ENCODE measurements at regions not wholly inside any gene's neighbourhood (a gene's known extent, or its start where the extent isn't known, plus 50 kb on each side); places are given as distances from the start of the nearest gene placed in this dataset.

DNA sequence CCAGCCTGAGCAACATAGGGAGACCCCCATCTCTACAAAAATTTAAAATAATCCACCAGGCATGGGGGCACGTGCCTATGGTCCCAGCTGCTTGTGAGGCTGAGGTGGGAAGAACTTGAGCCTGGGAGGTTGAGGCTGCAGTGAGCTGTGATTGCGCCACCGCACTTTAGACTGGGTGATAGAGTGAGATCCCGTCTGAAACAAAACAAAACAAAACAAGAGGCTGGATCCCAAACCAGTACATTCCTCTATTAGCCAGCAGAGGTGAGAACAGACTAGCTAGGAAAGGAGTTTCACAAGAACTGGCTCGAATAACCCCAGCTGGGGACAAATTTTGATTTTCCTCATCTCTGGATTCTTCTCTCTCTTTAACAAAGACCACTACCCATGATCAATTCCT lies 366.7 kb upstream of the ZFHX3 start:
- DNase-seq (ENCODE audit: low read depth in 6 of 9, low spot score in 9 of 9): no peak
- H3K27ac ChIP-seq (ENCODE audit: low read depth in 1 of 2, low read length in 1 of 2): no peak overlapping the region
- no peaks in the 10 kb centered on the region for H3K36me3 ChIP-seq (ENCODE audit: control insufficient read depth in 2 of 2, insufficient read depth in 2 of 2, low read length in 1 of 2)
- H3K27me3 ChIP-seq (ENCODE audit: control insufficient read depth in 2 of 2, insufficient read depth in 1 of 2, low read length in 1 of 2): no peaks in the 10 kb centered on the region
- WGBS: 85% methylated on average over 5 of the region's 5 CpGs
- H3K4me1 ChIP-seq (ENCODE audit: control insufficient read depth in 2 of 2, insufficient read depth in 2 of 2, low read length in 2 of 2): no peaks in the 10 kb centered on the region
- no peak overlapping the region for H3K4me3 ChIP-seq (ENCODE audit: low read length in 2 of 2)
- no peaks in the 10 kb centered on the region for H3K9me3 ChIP-seq (ENCODE audit: control insufficient read depth in 2 of 2, insufficient read depth in 1 of 2, low read length in 1 of 2)

DNA sequence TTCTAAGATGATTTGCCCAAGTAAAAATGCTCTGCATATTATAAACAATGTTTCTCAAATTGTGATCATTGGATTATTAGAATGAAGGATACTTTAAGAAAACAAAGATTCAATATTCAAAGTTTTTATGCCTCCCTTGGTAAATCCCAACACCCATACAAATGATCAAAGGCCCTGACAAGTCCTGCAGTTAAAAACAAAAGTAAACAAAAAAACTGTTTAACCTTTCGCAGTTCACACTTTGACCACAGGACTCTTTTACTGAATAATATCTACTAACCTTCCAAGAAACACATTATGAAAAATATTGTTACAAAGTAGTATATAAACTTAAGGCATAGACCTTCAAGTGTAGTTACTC lies 365.9 kb upstream of the ZFHX3 start:
- Histone ChIP-seq H3K36me3 (ENCODE audit: control insufficient read depth in 2 of 2, insufficient read depth in 2 of 2, low read length in 1 of 2) (no peaks in the 10 kb centered on the region), H3K4me1 (ENCODE audit: control insufficient read depth in 2 of 2, insufficient read depth in 2 of 2, low read length in 2 of 2) (no peaks in the 10 kb centered on the region), H3K27me3 (ENCODE audit: control insufficient read depth in 2 of 2, insufficient read depth in 1 of 2, low read length in 1 of 2) (no peaks in the 10 kb centered on the region), H3K27ac (ENCODE audit: low read depth in 1 of 2, low read length in 1 of 2) (no peak overlapping the region), H3K9me3 (ENCODE audit: control insufficient read depth in 2 of 2, insufficient read depth in 1 of 2, low read length in 1 of 2) (no peaks in the 10 kb centered on the region), H3K4me3 (ENCODE audit: low read length in 2 of 2) (no peak overlapping the region)
- no peak for DNase-seq (ENCODE audit: low read depth in 6 of 9, low spot score in 9 of 9)
- 97% methylated on average over 1 of the region's 1 CpG for WGBS

- Histone ChIP-seq H3K9me3 (ENCODE audit: control insufficient read depth in 2 of 2, insufficient read depth in 1 of 2, low read length in 1 of 2) (no peaks in the 10 kb centered on the region), H3K4me1 (ENCODE audit: control insufficient read depth in 2 of 2, insufficient read depth in 2 of 2, low read length in 2 of 2) (no peaks in the 10 kb centered on the region), H3K36me3 (ENCODE audit: control insufficient read depth in 2 of 2, insufficient read depth in 2 of 2, low read length in 1 of 2) (no peaks in the 10 kb centered on the region), H3K27ac (ENCODE audit: low read depth in 1 of 2, low read length in 1 of 2) (no peak overlapping the region), H3K27me3 (ENCODE audit: control insufficient read depth in 2 of 2, insufficient read depth in 1 of 2, low read length in 1 of 2) (no peaks in the 10 kb centered on the region), H3K4me3 (ENCODE audit: low read length in 2 of 2) (no peak overlapping the region)
- WGBS: 90% methylated on average over 6 of the region's 6 CpGs
- no peak for DNase-seq (ENCODE audit: low read depth in 6 of 9, low spot score in 9 of 9)
Observed at GRCh38 chr16:73413091-73413829, 365.3 kb upstream of the ZFHX3 start.

GRCh38 chr16:73412416-73412815 lies 364.5 kb upstream of the ZFHX3 start:
- Histone ChIP-seq H3K4me3 (ENCODE audit: low read length in 2 of 2) (no peak overlapping the region), H3K27me3 (ENCODE audit: control insufficient read depth in 2 of 2, insufficient read depth in 1 of 2, low read length in 1 of 2) (no peaks in the 10 kb centered on the region), H3K4me1 (ENCODE audit: control insufficient read depth in 2 of 2, insufficient read depth in 2 of 2, low read length in 2 of 2) (no peaks in the 10 kb centered on the region), H3K36me3 (ENCODE audit: control insufficient read depth in 2 of 2, insufficient read depth in 2 of 2, low read length in 1 of 2) (no peaks in the 10 kb centered on the region), H3K27ac (ENCODE audit: low read depth in 1 of 2, low read length in 1 of 2) (no peak overlapping the region), H3K9me3 (ENCODE audit: control insufficient read depth in 2 of 2, insufficient read depth in 1 of 2, low read length in 1 of 2) (no peaks in the 10 kb centered on the region)
- no peak for DNase-seq (ENCODE audit: low read depth in 6 of 9, low spot score in 9 of 9)
- WGBS: 91% methylated on average over 7 of the region's 7 CpGs

DNA sequence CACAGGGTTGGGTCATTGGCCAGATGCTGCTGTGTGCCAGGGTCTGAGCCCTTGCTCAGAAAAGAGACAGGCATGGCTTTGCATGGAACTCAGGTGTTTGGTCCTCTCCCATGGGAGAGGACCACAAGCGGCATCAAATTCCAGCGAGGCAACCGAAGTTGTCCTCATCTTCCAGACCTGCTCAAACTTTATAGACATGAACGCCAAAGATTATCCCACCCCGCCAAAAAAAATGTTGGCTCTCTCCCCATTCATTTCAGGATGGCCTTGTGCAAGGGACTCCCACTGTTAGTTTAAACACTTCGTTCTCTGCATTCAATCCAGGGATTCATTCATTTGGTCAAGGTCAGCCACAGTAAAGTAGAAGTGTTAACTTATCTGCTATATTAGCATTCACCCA lies 360.8 kb upstream of the ZFHX3 start:
- H3K27ac ChIP-seq (ENCODE audit: low read depth in 1 of 2, low read length in 1 of 2): no peak overlapping the region
- no peaks in the 10 kb centered on the region for H3K27me3 ChIP-seq (ENCODE audit: control insufficient read depth in 2 of 2, insufficient read depth in 1 of 2, low read length in 1 of 2)
- H3K36me3 ChIP-seq (ENCODE audit: control insufficient read depth in 2 of 2, insufficient read depth in 2 of 2, low read length in 1 of 2): no peaks in the 10 kb centered on the region
- no peak for DNase-seq (ENCODE audit: low read depth in 6 of 9, low spot score in 9 of 9)
- H3K4me3 ChIP-seq (ENCODE audit: low read length in 2 of 2): no peak overlapping the region
- no peaks in the 10 kb centered on the region for H3K4me1 ChIP-seq (ENCODE audit: control insufficient read depth in 2 of 2, insufficient read depth in 2 of 2, low read length in 2 of 2)
- 97% methylated on average over 6 of the region's 6 CpGs for WGBS
- no peaks in the 10 kb centered on the region for H3K9me3 ChIP-seq (ENCODE audit: control insufficient read depth in 2 of 2, insufficient read depth in 1 of 2, low read length in 1 of 2)

GRCh38 chr16:73408311-73408710 lies 360.4 kb upstream of the ZFHX3 start:
- Histone ChIP-seq H3K27me3 (ENCODE audit: control insufficient read depth in 2 of 2, insufficient read depth in 1 of 2, low read length in 1 of 2) (no peaks in the 10 kb centered on the region), H3K9me3 (ENCODE audit: control insufficient read depth in 2 of 2, insufficient read depth in 1 of 2, low read length in 1 of 2) (no peaks in the 10 kb centered on the region), H3K4me1 (ENCODE audit: control insufficient read depth in 2 of 2, insufficient read depth in 2 of 2, low read length in 2 of 2) (no peaks in the 10 kb centered on the region), H3K36me3 (ENCODE audit: control insufficient read depth in 2 of 2, insufficient read depth in 2 of 2, low read length in 1 of 2) (no peaks in the 10 kb centered on the region), H3K4me3 (ENCODE audit: low read length in 2 of 2) (no peak overlapping the region), H3K27ac (ENCODE audit: low read depth in 1 of 2, low read length in 1 of 2) (no peak overlapping the region)
- 82% methylated on average over 7 of the region's 7 CpGs for WGBS
- no peak for DNase-seq (ENCODE audit: low read depth in 6 of 9, low spot score in 9 of 9)

GRCh38 chr16:73405851-73406250 lies 357.9 kb upstream of the ZFHX3 start:
- Histone ChIP-seq H3K27me3 (ENCODE audit: control insufficient read depth in 2 of 2, insufficient read depth in 1 of 2, low read length in 1 of 2) (no peaks in the 10 kb centered on the region), H3K36me3 (ENCODE audit: control insufficient read depth in 2 of 2, insufficient read depth in 2 of 2, low read length in 1 of 2) (no peaks in the 10 kb centered on the region), H3K27ac (ENCODE audit: low read depth in 1 of 2, low read length in 1 of 2) (no peak overlapping the region), H3K4me3 (ENCODE audit: low read length in 2 of 2) (no peak overlapping the region), H3K9me3 (ENCODE audit: control insufficient read depth in 2 of 2, insufficient read depth in 1 of 2, low read length in 1 of 2) (no peaks in the 10 kb centered on the region), H3K4me1 (ENCODE audit: control insufficient read depth in 2 of 2, insufficient read depth in 2 of 2, low read length in 2 of 2) (no peaks in the 10 kb centered on the region)
- WGBS: 95% methylated on average over 11 of the region's 11 CpGs
- no peak for DNase-seq (ENCODE audit: low read depth in 6 of 9, low spot score in 9 of 9)

DNA sequence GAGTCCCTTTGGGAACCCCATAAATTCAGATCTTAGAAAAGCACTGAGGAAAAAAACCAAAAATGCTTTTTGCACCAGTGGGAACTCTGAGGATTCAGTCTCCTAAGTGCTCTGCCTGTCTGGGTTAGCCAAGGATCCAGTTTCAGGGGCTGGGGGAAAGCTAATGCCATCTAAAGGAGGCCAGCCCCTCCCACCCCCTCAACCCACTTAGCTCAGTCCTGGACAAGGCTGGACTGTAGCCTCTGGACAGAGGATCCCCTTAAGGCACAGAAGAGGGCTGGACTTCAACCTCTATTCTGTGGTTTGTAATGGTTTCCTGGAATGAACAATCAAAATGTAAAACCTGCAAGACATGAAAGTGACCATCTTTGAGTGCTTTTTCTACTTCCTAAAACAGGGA lies 356.1 kb upstream of the ZFHX3 start:
- H3K27ac ChIP-seq (ENCODE audit: low read depth in 1 of 2, low read length in 1 of 2): no peak overlapping the region
- no peaks in the 10 kb centered on the region for H3K36me3 ChIP-seq (ENCODE audit: control insufficient read depth in 2 of 2, insufficient read depth in 2 of 2, low read length in 1 of 2)
- H3K4me3 ChIP-seq (ENCODE audit: low read length in 2 of 2): no peak overlapping the region
- H3K4me1 ChIP-seq (ENCODE audit: control insufficient read depth in 2 of 2, insufficient read depth in 2 of 2, low read length in 2 of 2): no peaks in the 10 kb centered on the region
- no peaks in the 10 kb centered on the region for H3K27me3 ChIP-seq (ENCODE audit: control insufficient read depth in 2 of 2, insufficient read depth in 1 of 2, low read length in 1 of 2)
- DNase-seq (ENCODE audit: low read depth in 6 of 9, low spot score in 9 of 9): no peak
- H3K9me3 ChIP-seq (ENCODE audit: control insufficient read depth in 2 of 2, insufficient read depth in 1 of 2, low read length in 1 of 2): no peaks in the 10 kb centered on the region

DNA sequence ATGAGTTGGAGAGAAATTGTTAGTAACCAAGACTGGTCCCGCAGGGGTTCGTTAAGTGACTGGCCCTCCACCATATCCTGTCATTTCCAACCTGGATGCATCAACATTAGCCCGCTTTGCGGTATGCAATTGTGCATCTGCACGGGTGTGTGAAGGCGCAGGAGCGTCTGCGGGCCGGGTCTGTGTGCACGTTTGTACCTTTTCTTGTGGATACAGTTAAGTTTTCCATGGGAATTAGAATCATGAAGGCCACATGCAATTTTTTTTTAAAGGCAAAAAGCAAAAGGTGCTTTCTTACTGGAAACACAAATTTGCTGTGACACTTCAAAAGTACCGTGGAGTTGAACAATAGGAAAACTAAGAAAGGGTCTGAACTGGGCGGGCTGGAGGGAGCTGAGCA lies 355.4 kb upstream of the ZFHX3 start:
- Histone ChIP-seq H3K36me3 (ENCODE audit: control insufficient read depth in 2 of 2, insufficient read depth in 2 of 2, low read length in 1 of 2) (no peaks in the 10 kb centered on the region), H3K27ac (ENCODE audit: low read depth in 1 of 2, low read length in 1 of 2) (no peak overlapping the region), H3K27me3 (ENCODE audit: control insufficient read depth in 2 of 2, insufficient read depth in 1 of 2, low read length in 1 of 2) (no peaks in the 10 kb centered on the region), H3K4me3 (ENCODE audit: low read length in 2 of 2) (no peak overlapping the region), H3K9me3 (ENCODE audit: control insufficient read depth in 2 of 2, insufficient read depth in 1 of 2, low read length in 1 of 2) (no peaks in the 10 kb centered on the region), H3K4me1 (ENCODE audit: control insufficient read depth in 2 of 2, insufficient read depth in 2 of 2, low read length in 2 of 2) (no peaks in the 10 kb centered on the region)
- 95% methylated on average over 12 of the region's 12 CpGs for WGBS
- DNase-seq (ENCODE audit: low read depth in 6 of 9, low spot score in 9 of 9): no peak

DNA sequence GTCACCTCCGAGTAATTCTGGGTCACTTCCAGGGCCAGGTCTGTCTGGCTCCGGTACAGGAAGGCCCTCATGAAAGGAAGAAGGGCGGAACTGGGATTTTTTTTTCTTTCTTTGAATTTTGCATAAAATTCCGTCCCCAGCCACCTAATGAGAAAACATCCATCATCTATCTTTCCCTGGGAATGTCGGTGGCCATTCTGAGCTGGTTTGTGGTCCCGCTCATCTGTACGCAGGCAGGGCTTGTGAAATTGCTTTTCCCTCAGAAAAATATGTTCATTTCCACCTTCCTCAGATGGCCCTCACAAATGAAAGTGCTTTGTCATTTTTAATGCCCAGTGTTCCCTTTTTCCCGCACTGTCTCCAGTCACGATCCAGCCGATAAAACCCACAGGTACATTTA lies 353.0 kb upstream of the ZFHX3 start:
- H3K4me3 ChIP-seq (ENCODE audit: low read length in 2 of 2): no peak overlapping the region
- H3K27me3 ChIP-seq (ENCODE audit: control insufficient read depth in 2 of 2, insufficient read depth in 1 of 2, low read length in 1 of 2): no peaks in the 10 kb centered on the region
- H3K9me3 ChIP-seq (ENCODE audit: control insufficient read depth in 2 of 2, insufficient read depth in 1 of 2, low read length in 1 of 2): no peaks in the 10 kb centered on the region
- no peaks in the 10 kb centered on the region for H3K36me3 ChIP-seq (ENCODE audit: control insufficient read depth in 2 of 2, insufficient read depth in 2 of 2, low read length in 1 of 2)
- no peak overlapping the region for H3K27ac ChIP-seq (ENCODE audit: low read depth in 1 of 2, low read length in 1 of 2)
- no peak for DNase-seq (ENCODE audit: low read depth in 6 of 9, low spot score in 9 of 9)
- WGBS: 93% methylated on average over 10 of the region's 10 CpGs
- no peaks in the 10 kb centered on the region for H3K4me1 ChIP-seq (ENCODE audit: control insufficient read depth in 2 of 2, insufficient read depth in 2 of 2, low read length in 2 of 2)

All from thymus (tissue), 11 donors.